ENCODE measurements at regions not wholly inside any gene's neighbourhood (a gene's known extent, or its start where the extent isn't known, plus 50 kb on each side); places are given as distances from the start of the nearest gene placed in this dataset.

DNA sequence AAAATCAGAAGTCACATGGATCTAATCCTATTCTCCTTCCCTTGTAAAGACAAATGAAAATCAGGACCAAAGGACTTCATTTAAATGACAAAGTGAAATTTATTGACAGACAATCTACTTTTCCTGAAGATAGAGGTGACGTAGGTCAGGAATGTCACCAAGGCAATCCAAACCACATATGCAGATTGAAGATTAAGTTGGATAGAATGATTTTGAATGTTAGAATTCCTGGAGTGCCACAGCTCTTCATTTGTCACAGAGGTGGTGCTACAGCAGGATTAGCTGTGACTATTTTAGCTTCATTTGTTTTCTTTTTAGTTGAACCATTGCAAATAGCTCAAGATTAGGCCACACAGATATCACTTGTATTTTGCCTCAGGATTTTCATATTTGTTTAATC is 736.0 kb upstream of the ARRDC3 start:
- TF ChIP-seq, protein P1, sequence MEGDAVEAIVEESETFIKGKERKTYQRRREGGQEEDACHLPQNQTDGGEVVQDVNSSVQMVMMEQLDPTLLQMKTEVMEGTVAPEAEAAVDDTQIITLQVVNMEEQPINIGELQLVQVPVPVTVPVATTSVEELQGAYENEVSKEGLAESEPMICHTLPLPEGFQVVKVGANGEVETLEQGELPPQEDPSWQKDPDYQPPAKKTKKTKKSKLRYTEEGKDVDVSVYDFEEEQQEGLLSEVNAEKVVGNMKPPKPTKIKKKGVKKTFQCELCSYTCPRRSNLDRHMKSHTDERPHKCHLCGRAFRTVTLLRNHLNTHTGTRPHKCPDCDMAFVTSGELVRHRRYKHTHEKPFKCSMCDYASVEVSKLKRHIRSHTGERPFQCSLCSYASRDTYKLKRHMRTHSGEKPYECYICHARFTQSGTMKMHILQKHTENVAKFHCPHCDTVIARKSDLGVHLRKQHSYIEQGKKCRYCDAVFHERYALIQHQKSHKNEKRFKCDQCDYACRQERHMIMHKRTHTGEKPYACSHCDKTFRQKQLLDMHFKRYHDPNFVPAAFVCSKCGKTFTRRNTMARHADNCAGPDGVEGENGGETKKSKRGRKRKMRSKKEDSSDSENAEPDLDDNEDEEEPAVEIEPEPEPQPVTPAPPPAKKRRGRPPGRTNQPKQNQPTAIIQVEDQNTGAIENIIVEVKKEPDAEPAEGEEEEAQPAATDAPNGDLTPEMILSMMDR (IDR thresholded peaks at IDR 0.05; ENCODE audit: low read depth, low read length, missing control alignments): no peak
- no peak overlapping the region for H3K4me3 ChIP-seq (ENCODE audit: low read depth, low read length)
- DNase-seq (ENCODE audit: low read depth): no peak
- in situ Hi-C loops (cut with HindIII; ENCODE audit: low sequenced_read_pairs): no loop called here

- in situ Hi-C loops (cut with HindIII; ENCODE audit: low sequenced_read_pairs): no loop called here
- DNase-seq (ENCODE audit: low read depth): no peak
These were observed 723.7 kb upstream of the ARRDC3 start for GRCh38 chr5:92106808-92107207.

DNA sequence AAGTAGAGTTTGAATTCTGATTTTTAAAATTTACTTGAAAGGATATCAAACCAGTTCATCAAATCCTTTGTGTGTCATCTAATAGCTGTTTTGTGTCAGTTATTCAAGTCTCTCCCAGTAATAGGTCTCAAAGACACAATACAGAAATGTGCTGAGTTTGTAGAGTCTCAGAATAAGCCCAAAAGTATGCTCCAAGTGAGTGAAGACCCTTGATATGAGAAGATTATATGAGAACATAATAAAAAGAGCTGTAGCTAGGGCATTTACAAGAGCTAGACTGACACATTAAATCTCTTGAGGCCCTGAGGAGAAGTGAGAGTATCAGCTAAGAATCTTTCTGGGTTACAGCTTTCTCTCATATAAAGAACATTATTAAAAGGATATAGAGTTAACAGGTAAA is 721.0 kb upstream of the ARRDC3 start:
- TF ChIP-seq, protein P1 (IDR thresholded peaks at IDR 0.05; ENCODE audit: low read depth, low read length, missing control alignments): no peak
- H3K4me3 ChIP-seq (ENCODE audit: low read depth, low read length): no peak overlapping the region
- DNase-seq (ENCODE audit: low read depth): no peak
- in situ Hi-C loops (cut with HindIII; ENCODE audit: low sequenced_read_pairs): no loop called here

More at GRCh38 chr5:92106808-92107207, 723.7 kb upstream of the ARRDC3 start:
- TF ChIP-seq, protein P1 (IDR thresholded peaks at IDR 0.05; ENCODE audit: low read depth, low read length, missing control alignments): no peak
- no peak overlapping the region for H3K4me3 ChIP-seq (ENCODE audit: low read depth, low read length)

DNA sequence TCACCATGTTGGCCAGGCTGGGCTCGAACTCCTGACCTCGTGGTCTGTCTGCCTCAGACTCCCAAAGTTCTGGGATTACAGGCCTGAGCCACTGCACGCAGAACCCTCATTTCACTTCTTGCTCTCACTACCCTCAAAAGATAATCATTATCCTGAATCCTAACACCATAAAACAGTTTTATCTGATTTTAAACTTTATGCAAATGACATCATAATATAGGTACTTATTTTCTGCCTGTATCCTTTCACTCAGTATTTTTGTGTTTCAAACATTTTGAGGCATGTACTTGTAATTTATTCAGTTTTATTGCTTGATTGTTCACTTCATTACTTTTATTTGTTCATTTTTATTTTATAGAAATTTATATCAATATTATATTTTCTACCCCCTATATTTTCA is 719.2 kb upstream of the ARRDC3 start:
- H3K4me3 ChIP-seq (ENCODE audit: low read depth, low read length): no peak overlapping the region
- in situ Hi-C loops (cut with HindIII; ENCODE audit: low sequenced_read_pairs): no loop called here
- no peak for DNase-seq (ENCODE audit: low read depth)
- TF ChIP-seq, protein P1 (IDR thresholded peaks at IDR 0.05; ENCODE audit: low read depth, low read length, missing control alignments): no peak

- H3K4me3 ChIP-seq (ENCODE audit: low read depth, low read length): no peak overlapping the region
- in situ Hi-C loops (cut with HindIII; ENCODE audit: low sequenced_read_pairs): no loop called here
- no peak for DNase-seq (ENCODE audit: low read depth)
- TF ChIP-seq, protein P1 (IDR thresholded peaks at IDR 0.05; ENCODE audit: low read depth, low read length, missing control alignments): no peak
These were observed 709.1 kb upstream of the ARRDC3 start for GRCh38 chr5:92092239-92092638.

DNA sequence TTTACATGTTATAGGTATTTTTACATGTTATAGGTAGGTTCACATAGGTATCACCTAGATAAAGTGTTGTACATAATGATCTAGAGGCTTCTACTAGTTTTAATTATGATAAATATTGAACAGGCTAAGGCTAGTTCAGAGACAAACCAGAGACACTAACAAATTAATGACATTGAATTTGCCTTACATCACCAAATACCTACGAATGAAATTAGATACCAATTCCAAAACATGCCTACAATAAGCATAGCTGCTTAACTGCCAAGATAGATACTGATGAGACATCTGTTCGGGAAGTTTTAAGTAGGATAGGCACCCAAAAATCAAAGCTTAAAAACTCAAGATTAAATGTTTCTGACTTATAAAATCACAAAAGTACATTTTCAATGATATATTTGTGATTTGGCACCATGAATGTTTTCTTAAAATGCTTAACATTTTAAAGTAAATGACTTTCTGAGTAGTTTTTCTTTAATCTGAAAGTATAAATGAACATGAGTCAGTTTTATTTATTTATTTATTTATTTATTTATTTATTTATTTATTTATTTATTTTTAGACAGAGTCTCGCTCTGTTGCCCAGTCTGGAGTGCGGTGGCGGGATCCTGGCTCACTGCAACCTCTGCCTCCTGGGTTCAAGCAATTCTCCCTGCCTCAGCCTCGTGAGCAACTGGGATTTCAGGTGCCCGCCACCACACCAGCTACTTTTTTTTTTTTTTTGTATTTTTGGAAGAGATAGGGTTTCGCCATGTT is 703.1 kb upstream of the ARRDC3 start:
- no peak for DNase-seq (ENCODE audit: low read depth)
- no peak overlapping the region for H3K4me3 ChIP-seq (ENCODE audit: low read depth, low read length)
- in situ Hi-C loops (cut with HindIII; ENCODE audit: low sequenced_read_pairs): no loop called here
- TF ChIP-seq, protein P1 (IDR thresholded peaks at IDR 0.05; ENCODE audit: low read depth, low read length, missing control alignments): no peak

All from astrocyte of the cerebellum (primary cell).